Right lobe of liver (tissue), 4 donors: ENCODE measurements at regions not wholly inside any gene's neighbourhood (a gene's known extent, or its start where the extent isn't known, plus 50 kb on each side); places are given as distances from the start of the nearest gene placed in this dataset.

Experiments used
- CTCF ChIP-seq, 4 donors: fragments of 200-600 bp in 3 of 4; fragments of 450-650 bp in 1 of 4; IDR thresholded peaks; one replicate each; pipeline versions ENCODE4 v1.5.1 to v1.8.0; 2016 to 2022; ENCODE audit warnings: antibody characterized with exemption in 4 of 4, mild to moderate bottlenecking in 2 of 4
- POLR2A ChIP-seq: fragments of 450-650 bp; IDR thresholded peaks from one replicate; pipeline ENCODE4 v1.6.1; 2017; ENCODE audit warnings: antibody characterized with exemption, mild to moderate bottlenecking
- donor health status: DM: no; HTN: no; CAD: no.
- donor health status: DM: no; HTN: no; CAD: no.
- donor health status: DM: no; HTN: yes; CAD: no.

GRCh38 chr11:62017878-62018655 lies 50.6 kb upstream of the FTH1 start:
- no peak for TF ChIP-seq POLR2A
- TF ChIP-seq CTCF (IDR thresholded peaks at IDR 0.05) = no peak
